ENCODE measurements at regions not wholly inside any gene's neighbourhood (a gene's known extent, or its start where the extent isn't known, plus 50 kb on each side); places are given as distances from the start of the nearest gene placed in this dataset.

- Histone ChIP-seq H3K36me3 (ENCODE audit: control insufficient read depth, insufficient read depth, low read length) (no peaks in the 10 kb centered on the region), H3K9me3 (ENCODE audit: control insufficient read depth, low read length) (no peaks in the 10 kb centered on the region), H3K4me1 (ENCODE audit: control insufficient read depth, insufficient read depth, low read length, poor library complexity, severe bottlenecking) (no peaks in the 10 kb centered on the region), H3K4me3 (ENCODE audit: insufficient read depth, low read depth, low read length, poor library complexity, severe bottlenecking) (no peak overlapping the region), H3K27ac (ENCODE audit: insufficient read depth, low read length, poor library complexity, severe bottlenecking) (no peak overlapping the region), H3K27me3 (replicated peaks; ENCODE audit: control insufficient read depth, insufficient read depth, low read length, poor library complexity, severe bottlenecking) (no peaks in the 10 kb centered on the region)
- no peak for DNase-seq
Observed at GRCh38 chr7:113412410-113412809, 294.1 kb upstream of the SMIM30 start.

DNA sequence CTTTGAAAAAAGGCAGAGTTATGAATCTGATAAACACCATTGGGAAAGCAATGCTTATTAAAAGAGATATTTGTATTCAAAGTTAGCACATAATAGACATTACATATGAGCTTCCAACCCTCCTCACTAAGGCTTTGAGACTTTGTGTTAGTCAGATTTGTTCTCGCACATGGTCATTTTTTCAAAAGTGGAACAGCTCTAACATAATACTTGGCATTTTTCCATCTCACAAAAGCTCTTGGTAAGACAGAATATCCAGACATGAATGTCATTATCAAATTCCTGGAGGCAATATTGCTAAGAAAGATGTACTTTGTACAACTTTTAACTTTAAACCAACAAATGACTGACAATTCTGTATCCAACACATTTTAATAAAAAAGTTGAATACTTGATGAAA lies 292.4 kb upstream of the SMIM30 start:
- H3K36me3 ChIP-seq (ENCODE audit: control insufficient read depth, insufficient read depth, low read length): no peaks in the 10 kb centered on the region
- H3K27ac ChIP-seq (ENCODE audit: insufficient read depth, low read length, poor library complexity, severe bottlenecking): no peak overlapping the region
- no peaks in the 10 kb centered on the region for H3K27me3 ChIP-seq (replicated peaks; ENCODE audit: control insufficient read depth, insufficient read depth, low read length, poor library complexity, severe bottlenecking)
- H3K4me1 ChIP-seq (ENCODE audit: control insufficient read depth, insufficient read depth, low read length, poor library complexity, severe bottlenecking): no peaks in the 10 kb centered on the region
- no peak overlapping the region for H3K4me3 ChIP-seq (ENCODE audit: insufficient read depth, low read depth, low read length, poor library complexity, severe bottlenecking)
- DNase-seq: no peak
- H3K9me3 ChIP-seq (ENCODE audit: control insufficient read depth, low read length): no peaks in the 10 kb centered on the region

DNA sequence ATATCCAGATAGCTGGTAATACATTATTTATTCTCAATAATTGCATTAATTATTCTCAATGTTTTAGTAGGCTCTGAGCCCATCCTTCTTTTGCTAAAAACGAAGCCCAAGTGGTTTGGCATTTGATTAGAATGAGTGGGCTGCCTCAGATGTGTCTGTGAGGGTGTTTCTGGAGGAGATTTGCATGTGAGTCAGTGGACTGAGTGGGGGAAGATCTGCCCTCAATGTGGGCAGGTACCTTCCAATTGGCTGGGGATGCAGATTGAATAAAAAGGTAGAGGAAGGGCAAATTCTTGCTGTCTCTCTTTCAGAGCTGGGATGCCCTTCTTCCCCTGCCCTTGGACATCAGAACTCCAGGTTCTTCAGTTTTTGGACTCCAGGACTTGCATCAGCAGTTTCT lies 290.6 kb upstream of the SMIM30 start:
- Histone ChIP-seq H3K9me3 (ENCODE audit: control insufficient read depth, low read length) (no peaks in the 10 kb centered on the region), H3K4me1 (ENCODE audit: control insufficient read depth, insufficient read depth, low read length, poor library complexity, severe bottlenecking) (no peaks in the 10 kb centered on the region), H3K27ac (ENCODE audit: insufficient read depth, low read length, poor library complexity, severe bottlenecking) (no peak overlapping the region), H3K36me3 (ENCODE audit: control insufficient read depth, insufficient read depth, low read length) (no peaks in the 10 kb centered on the region), H3K27me3 (replicated peaks; ENCODE audit: control insufficient read depth, insufficient read depth, low read length, poor library complexity, severe bottlenecking) (no peaks in the 10 kb centered on the region), H3K4me3 (ENCODE audit: insufficient read depth, low read depth, low read length, poor library complexity, severe bottlenecking) (no peak overlapping the region)
- no peak for DNase-seq

DNA sequence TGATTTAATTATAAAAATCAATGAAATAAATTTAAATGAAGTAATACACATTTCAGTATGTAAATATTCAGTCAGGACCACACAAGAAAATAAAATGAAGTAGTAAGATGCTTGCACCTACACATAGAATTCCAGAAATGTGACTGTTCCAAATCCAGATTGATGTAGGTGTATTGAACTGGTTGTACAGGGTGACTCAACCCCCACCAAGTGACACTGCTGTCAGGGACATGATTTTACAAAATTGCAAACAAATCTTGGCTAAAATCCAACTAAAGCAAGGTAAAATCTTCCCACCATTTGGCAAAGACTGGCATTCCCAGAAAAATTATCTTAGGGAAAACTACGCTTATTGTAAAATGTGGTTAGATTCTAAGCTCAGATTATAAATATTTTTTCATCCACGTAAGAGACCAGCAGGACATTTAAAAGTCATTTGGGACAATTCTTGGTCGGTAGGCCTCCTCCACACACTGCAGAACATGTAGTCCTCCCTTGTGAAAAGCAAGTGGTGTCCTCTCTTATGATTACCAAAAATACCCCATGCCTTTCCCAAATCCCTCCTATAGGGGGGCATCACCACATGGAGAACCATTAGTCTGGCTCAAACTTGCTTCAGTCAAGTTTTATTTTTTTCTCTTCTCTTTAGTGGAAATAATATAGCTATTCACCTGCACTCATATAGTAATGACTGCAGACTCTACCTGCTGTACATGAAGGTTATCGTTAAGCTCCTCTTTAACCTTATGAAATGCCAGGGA lies 287.1 kb upstream of the SMIM30 start:
- no peak overlapping the region for H3K4me3 ChIP-seq (ENCODE audit: insufficient read depth, low read depth, low read length, poor library complexity, severe bottlenecking)
- H3K9me3 ChIP-seq (ENCODE audit: control insufficient read depth, low read length): no peaks in the 10 kb centered on the region
- no peaks in the 10 kb centered on the region for H3K4me1 ChIP-seq (ENCODE audit: control insufficient read depth, insufficient read depth, low read length, poor library complexity, severe bottlenecking)
- no peak for DNase-seq
- H3K27ac ChIP-seq (ENCODE audit: insufficient read depth, low read length, poor library complexity, severe bottlenecking): no peak overlapping the region
- H3K36me3 ChIP-seq (ENCODE audit: control insufficient read depth, insufficient read depth, low read length): no peaks in the 10 kb centered on the region
- H3K27me3 ChIP-seq (replicated peaks; ENCODE audit: control insufficient read depth, insufficient read depth, low read length, poor library complexity, severe bottlenecking): no peaks in the 10 kb centered on the region

DNA sequence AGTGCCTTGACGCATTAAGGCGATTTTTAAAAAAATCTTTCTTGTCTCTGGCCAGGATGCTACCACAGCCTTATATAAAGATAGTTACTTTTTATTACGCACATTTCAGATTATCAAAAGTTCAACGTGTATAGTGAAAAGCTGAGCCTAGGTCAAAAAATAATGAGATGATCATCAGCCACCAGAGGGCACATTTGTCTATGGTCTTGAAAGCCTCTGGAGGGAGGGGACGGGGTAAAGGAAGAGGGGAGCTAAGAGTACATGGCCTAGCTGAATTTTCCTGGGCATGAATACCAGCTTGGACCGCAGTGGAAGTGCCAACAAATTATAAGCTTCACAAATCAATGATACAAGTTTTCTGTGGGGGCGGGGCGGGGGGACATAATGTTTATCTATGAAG lies 285.9 kb upstream of the SMIM30 start:
- DNase-seq: no peak
- Histone ChIP-seq H3K27ac (ENCODE audit: insufficient read depth, low read length, poor library complexity, severe bottlenecking) (no peak overlapping the region), H3K9me3 (ENCODE audit: control insufficient read depth, low read length) (no peaks in the 10 kb centered on the region), H3K27me3 (replicated peaks; ENCODE audit: control insufficient read depth, insufficient read depth, low read length, poor library complexity, severe bottlenecking) (no peaks in the 10 kb centered on the region), H3K4me3 (ENCODE audit: insufficient read depth, low read depth, low read length, poor library complexity, severe bottlenecking) (no peak overlapping the region), H3K4me1 (ENCODE audit: control insufficient read depth, insufficient read depth, low read length, poor library complexity, severe bottlenecking) (no peaks in the 10 kb centered on the region), H3K36me3 (ENCODE audit: control insufficient read depth, insufficient read depth, low read length) (no peaks in the 10 kb centered on the region)

GRCh38 chr7:113402482-113402881 lies 284.1 kb upstream of the SMIM30 start:
- H3K27me3 ChIP-seq (replicated peaks; ENCODE audit: control insufficient read depth, insufficient read depth, low read length, poor library complexity, severe bottlenecking): no peaks in the 10 kb centered on the region
- DNase-seq: no peak
- no peak overlapping the region for H3K27ac ChIP-seq (ENCODE audit: insufficient read depth, low read length, poor library complexity, severe bottlenecking)
- H3K9me3 ChIP-seq (ENCODE audit: control insufficient read depth, low read length): no peaks in the 10 kb centered on the region
- no peak overlapping the region for H3K4me3 ChIP-seq (ENCODE audit: insufficient read depth, low read depth, low read length, poor library complexity, severe bottlenecking)
- no peaks in the 10 kb centered on the region for H3K36me3 ChIP-seq (ENCODE audit: control insufficient read depth, insufficient read depth, low read length)
- H3K4me1 ChIP-seq (ENCODE audit: control insufficient read depth, insufficient read depth, low read length, poor library complexity, severe bottlenecking): no peaks in the 10 kb centered on the region

- Histone ChIP-seq H3K36me3 (ENCODE audit: control insufficient read depth, insufficient read depth, low read length) (no peaks in the 10 kb centered on the region), H3K27ac (ENCODE audit: insufficient read depth, low read length, poor library complexity, severe bottlenecking) (no peak overlapping the region), H3K4me3 (ENCODE audit: insufficient read depth, low read depth, low read length, poor library complexity, severe bottlenecking) (no peak overlapping the region), H3K27me3 (replicated peaks; ENCODE audit: control insufficient read depth, insufficient read depth, low read length, poor library complexity, severe bottlenecking) (no peaks in the 10 kb centered on the region), H3K4me1 (ENCODE audit: control insufficient read depth, insufficient read depth, low read length, poor library complexity, severe bottlenecking) (no peaks in the 10 kb centered on the region), H3K9me3 (ENCODE audit: control insufficient read depth, low read length) (no peaks in the 10 kb centered on the region)
- no peak for DNase-seq
Observed at GRCh38 chr7:113402005-113402404, 283.7 kb upstream of the SMIM30 start.

DNA sequence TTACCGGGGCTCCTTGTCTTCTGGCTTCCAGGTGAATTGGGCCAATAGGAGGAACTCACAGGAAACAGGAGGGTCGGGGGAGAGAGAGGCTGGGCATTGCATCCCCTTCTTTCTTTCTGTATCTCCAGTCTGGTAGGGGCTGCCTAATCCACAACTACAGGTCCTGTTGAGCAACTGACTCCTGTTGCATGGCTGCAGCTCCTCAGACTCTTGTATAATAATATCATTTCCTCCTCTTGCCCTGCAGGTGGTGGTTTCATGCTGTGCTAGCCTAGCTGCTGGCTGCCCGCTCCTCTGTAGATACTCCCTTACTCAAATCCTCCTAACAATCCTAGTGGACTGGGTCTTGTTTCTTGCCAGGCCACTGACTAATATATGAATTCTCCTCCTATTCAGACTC lies 276.5 kb upstream of the SMIM30 start:
- Histone ChIP-seq H3K27ac (ENCODE audit: insufficient read depth, low read length, poor library complexity, severe bottlenecking) (no peak overlapping the region), H3K9me3 (ENCODE audit: control insufficient read depth, low read length) (no peaks in the 10 kb centered on the region), H3K27me3 (replicated peaks; ENCODE audit: control insufficient read depth, insufficient read depth, low read length, poor library complexity, severe bottlenecking) (no peaks in the 10 kb centered on the region), H3K36me3 (ENCODE audit: control insufficient read depth, insufficient read depth, low read length) (no peaks in the 10 kb centered on the region), H3K4me1 (ENCODE audit: control insufficient read depth, insufficient read depth, low read length, poor library complexity, severe bottlenecking) (no peaks in the 10 kb centered on the region), H3K4me3 (ENCODE audit: insufficient read depth, low read depth, low read length, poor library complexity, severe bottlenecking) (no peak overlapping the region)
- no peak for DNase-seq

GRCh38 chr7:113392841-113393540 lies 274.6 kb upstream of the SMIM30 start:
- H3K4me3 ChIP-seq (ENCODE audit: insufficient read depth, low read depth, low read length, poor library complexity, severe bottlenecking): no peak overlapping the region
- DNase-seq: no peak

GRCh38 chr7:113392421-113392820 lies 274.1 kb upstream of the SMIM30 start:
- no peaks in the 10 kb centered on the region for H3K4me1 ChIP-seq (ENCODE audit: control insufficient read depth, insufficient read depth, low read length, poor library complexity, severe bottlenecking)
- no peak overlapping the region for H3K27ac ChIP-seq (ENCODE audit: insufficient read depth, low read length, poor library complexity, severe bottlenecking)
- no peak for DNase-seq
- H3K27me3 ChIP-seq (replicated peaks; ENCODE audit: control insufficient read depth, insufficient read depth, low read length, poor library complexity, severe bottlenecking): no peaks in the 10 kb centered on the region
- H3K4me3 ChIP-seq (ENCODE audit: insufficient read depth, low read depth, low read length, poor library complexity, severe bottlenecking): no peak overlapping the region
- no peaks in the 10 kb centered on the region for H3K9me3 ChIP-seq (ENCODE audit: control insufficient read depth, low read length)
- H3K36me3 ChIP-seq (ENCODE audit: control insufficient read depth, insufficient read depth, low read length): no peaks in the 10 kb centered on the region

More at GRCh38 chr7:113392841-113393540, 274.6 kb upstream of the SMIM30 start:
- no peak overlapping the region for H3K27ac ChIP-seq (ENCODE audit: insufficient read depth, low read length, poor library complexity, severe bottlenecking)
- no peaks in the 10 kb centered on the region for H3K27me3 ChIP-seq (replicated peaks; ENCODE audit: control insufficient read depth, insufficient read depth, low read length, poor library complexity, severe bottlenecking)
- H3K9me3 ChIP-seq (ENCODE audit: control insufficient read depth, low read length): no peaks in the 10 kb centered on the region
- H3K4me1 ChIP-seq (ENCODE audit: control insufficient read depth, insufficient read depth, low read length, poor library complexity, severe bottlenecking): no peaks in the 10 kb centered on the region
- no peaks in the 10 kb centered on the region for H3K36me3 ChIP-seq (ENCODE audit: control insufficient read depth, insufficient read depth, low read length)

All from effector memory CD4-positive, alpha-beta T cell (primary cell).